GM23338 (cell line): ENCODE measurements at regions not wholly inside any gene's neighbourhood (a gene's known extent, or its start where the extent isn't known, plus 50 kb on each side); places are given as distances from the start of the nearest gene placed in this dataset.

Source experiments
- ATAC-seq: fragments of 200-7000 bp; cut with Tn5 transposase; 3 replicates; pipeline ENCODE4 v1.9.1; 2020
- DNase-seq: peaks from one replicate; pipeline ENCODE4 v3.0.0-alpha.2; 2015; ENCODE audit warnings: low spot score
- H2AFZ ChIP-seq: fragments of 200-600 bp; sonication (generic); 2 replicates; pipeline ENCODE4 v1.8.0; 2016; ENCODE audit warnings: antibody characterized with exemption, mild to moderate bottlenecking, moderate library complexity
- H3F3A ChIP-seq: fragments of 200-600 bp; sonication (generic); replicated peaks from 2 replicates; pipeline ENCODE4 v1.8.0; 2017; ENCODE audit warnings: antibody characterized with exemption, mixed run types, low read depth
- H3K27ac ChIP-seq: fragments of 200-600 bp; sonication (generic); 2 replicates; pipeline ENCODE4 v1.6.1; 2016; ENCODE audit warnings: low read depth
- H3K27me3 ChIP-seq: fragments of 200-600 bp; sonication (generic); 2 replicates; pipeline ENCODE4 v1.8.0; 2016; ENCODE audit warnings: mild to moderate bottlenecking, mixed run types, moderate library complexity; ENCODE audit not compliant: insufficient read depth
- H3K36me3 ChIP-seq: fragments of 200-600 bp; sonication (generic); 2 replicates; pipeline ENCODE4 v1.8.0; 2016; ENCODE audit warnings: mild to moderate bottlenecking; ENCODE audit not compliant: insufficient read depth
- H3K4me1 ChIP-seq: fragments of 200-600 bp; sonication (generic); 2 replicates; pipeline ENCODE4 v1.8.0; 2016; ENCODE audit warnings: mild to moderate bottlenecking, moderate library complexity; ENCODE audit not compliant: insufficient read depth
- H3K4me2 ChIP-seq: fragments of 200-600 bp; sonication (generic); 2 replicates; pipeline ENCODE4 v1.7.1; 2017; ENCODE audit warnings: mixed run types
- H3K4me3 ChIP-seq: fragments of 200-600 bp; sonication (generic); 2 replicates; pipeline ENCODE4 v1.6.1; 2016; ENCODE audit warnings: mixed run types
- H3K79me2 ChIP-seq: fragments of 200-600 bp; sonication (generic); replicated peaks from 2 replicates; pipeline ENCODE4 v1.8.0; 2017; ENCODE audit warnings: mild to moderate bottlenecking; ENCODE audit not compliant: insufficient read depth
- H3K9me2 ChIP-seq: fragments of 200-600 bp; sonication (generic); 2 replicates; pipeline ENCODE4 v1.8.0; 2017; ENCODE audit not compliant: insufficient read depth
- H4K20me1 ChIP-seq: fragments of 200-600 bp; sonication (generic); replicated peaks from 2 replicates; pipeline ENCODE4 v1.8.0; 2017; ENCODE audit warnings: mild to moderate bottlenecking; ENCODE audit not compliant: insufficient read depth
- H3K27ac Mint-ChIP-seq: 2 replicates; pipeline ENCODE4 v1.8.0; 2020; ENCODE audit warnings: inconsistent platforms, mild to moderate bottlenecking, moderate library complexity, mixed read lengths
- H3K27me3 Mint-ChIP-seq: 3 replicates; pipeline ENCODE4 v1.8.0; 2022; ENCODE audit warnings: low read depth, mild to moderate bottlenecking, moderate library complexity, mixed read lengths, inconsistent platforms; ENCODE audit not compliant: insufficient read depth, poor library complexity
- H3K36me3 Mint-ChIP-seq: 3 replicates; pipeline ENCODE4 v1.8.0; 2021; ENCODE audit warnings: low read depth, mild to moderate bottlenecking, inconsistent platforms, moderate library complexity, mixed read lengths
- H3K4me1 Mint-ChIP-seq: 3 replicates; pipeline ENCODE4 v1.8.0; 2020; ENCODE audit warnings: mild to moderate bottlenecking, inconsistent platforms, mixed read lengths
- H3K4me3 Mint-ChIP-seq: 3 replicates; pipeline ENCODE4 v1.8.0; 2021; ENCODE audit warnings: moderate library complexity, mild to moderate bottlenecking, inconsistent platforms, mixed read lengths
- H3K9me3 Mint-ChIP-seq: 3 replicates; pipeline ENCODE4 v1.8.0; 2020; ENCODE audit warnings: moderate library complexity, mild to moderate bottlenecking, inconsistent platforms, mixed read lengths
- CREB1 ChIP-seq: fragments of 250-450 bp; sonication (Bioruptor Pico); IDR thresholded peaks from 2 replicates; pipeline ENCODE4 v1.5.0; 2020; ENCODE audit warnings: low read depth, mild to moderate bottlenecking, moderate library complexity
- NANOG ChIP-seq: IDR thresholded peaks from 2 replicates; pipeline ENCODE4 v1.6.1; 2016; ENCODE audit warnings: antibody characterized with exemption, borderline replicate concordance
- STAT1 ChIP-seq: IDR thresholded peaks from one replicate; pipeline ENCODE4 v1.6.1; 2016; ENCODE audit warnings: antibody characterized with exemption; ENCODE audit not compliant: unreplicated experiment
- TF ChIP-seq, protein P1 (sequence below), 2 experiments: fragments of 200-600 bp in 1 of 2; sonication (generic) in 1 of 2; conservative IDR thresholded peaks; 2 replicates each; pipeline versions ENCODE4 v1.5.1 to v1.6.1; 2016 to 2017; ENCODE audit warnings: antibody characterized with exemption in 2 of 2, low read depth in 2 of 2, mild to moderate bottlenecking in 2 of 2, moderate library complexity in 1 of 2
- TF ChIP-seq, protein P2 (sequence below): IDR thresholded peaks from one replicate; pipeline ENCODE4 v1.6.1; 2018; ENCODE audit warnings: antibody characterized with exemption; ENCODE audit not compliant: unreplicated experiment
- TF ChIP-seq, protein P3 (sequence below): IDR thresholded peaks from 2 replicates; pipeline ENCODE4 v1.6.1; 2016; ENCODE audit warnings: antibody characterized with exemption

DNA sequence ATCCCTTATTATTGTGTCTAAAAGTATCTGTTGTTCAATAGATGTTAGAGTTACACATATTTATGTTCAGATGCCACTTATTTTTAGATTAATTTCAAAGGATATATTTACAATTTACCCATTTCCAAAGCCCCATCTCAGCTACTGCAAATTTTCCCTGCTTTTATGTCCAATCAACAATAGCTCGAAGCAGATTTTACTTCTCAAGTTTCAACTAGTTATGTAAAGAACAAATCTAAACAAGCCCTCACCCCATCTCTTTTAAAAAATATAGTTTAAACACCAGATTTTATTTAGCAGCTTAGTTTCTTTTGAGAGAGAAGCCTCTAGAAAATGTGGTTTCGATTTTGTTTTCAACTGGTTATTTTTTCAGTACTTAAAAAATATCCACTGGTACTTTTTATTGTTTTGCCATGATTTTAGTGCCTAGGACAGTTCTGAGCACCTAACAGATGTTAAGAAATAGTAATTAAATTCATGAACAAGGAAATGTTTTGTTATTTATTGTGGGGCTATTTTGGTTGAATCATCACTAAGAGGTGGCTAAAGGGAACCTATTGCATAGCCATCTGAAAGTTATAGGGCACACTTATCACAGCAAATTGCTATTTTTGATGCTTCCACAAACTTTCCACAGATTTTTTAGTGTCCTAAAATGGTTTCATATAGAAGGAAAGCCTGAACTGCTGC lies 96.2 kb upstream of the BMP4 start (continued):
- TF ChIP-seq, protein P1, sequence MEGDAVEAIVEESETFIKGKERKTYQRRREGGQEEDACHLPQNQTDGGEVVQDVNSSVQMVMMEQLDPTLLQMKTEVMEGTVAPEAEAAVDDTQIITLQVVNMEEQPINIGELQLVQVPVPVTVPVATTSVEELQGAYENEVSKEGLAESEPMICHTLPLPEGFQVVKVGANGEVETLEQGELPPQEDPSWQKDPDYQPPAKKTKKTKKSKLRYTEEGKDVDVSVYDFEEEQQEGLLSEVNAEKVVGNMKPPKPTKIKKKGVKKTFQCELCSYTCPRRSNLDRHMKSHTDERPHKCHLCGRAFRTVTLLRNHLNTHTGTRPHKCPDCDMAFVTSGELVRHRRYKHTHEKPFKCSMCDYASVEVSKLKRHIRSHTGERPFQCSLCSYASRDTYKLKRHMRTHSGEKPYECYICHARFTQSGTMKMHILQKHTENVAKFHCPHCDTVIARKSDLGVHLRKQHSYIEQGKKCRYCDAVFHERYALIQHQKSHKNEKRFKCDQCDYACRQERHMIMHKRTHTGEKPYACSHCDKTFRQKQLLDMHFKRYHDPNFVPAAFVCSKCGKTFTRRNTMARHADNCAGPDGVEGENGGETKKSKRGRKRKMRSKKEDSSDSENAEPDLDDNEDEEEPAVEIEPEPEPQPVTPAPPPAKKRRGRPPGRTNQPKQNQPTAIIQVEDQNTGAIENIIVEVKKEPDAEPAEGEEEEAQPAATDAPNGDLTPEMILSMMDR (conservative IDR thresholded peaks at IDR 0.05; ENCODE audit: low read depth in 2 of 2): no peak
- TF ChIP-seq, protein P2, sequence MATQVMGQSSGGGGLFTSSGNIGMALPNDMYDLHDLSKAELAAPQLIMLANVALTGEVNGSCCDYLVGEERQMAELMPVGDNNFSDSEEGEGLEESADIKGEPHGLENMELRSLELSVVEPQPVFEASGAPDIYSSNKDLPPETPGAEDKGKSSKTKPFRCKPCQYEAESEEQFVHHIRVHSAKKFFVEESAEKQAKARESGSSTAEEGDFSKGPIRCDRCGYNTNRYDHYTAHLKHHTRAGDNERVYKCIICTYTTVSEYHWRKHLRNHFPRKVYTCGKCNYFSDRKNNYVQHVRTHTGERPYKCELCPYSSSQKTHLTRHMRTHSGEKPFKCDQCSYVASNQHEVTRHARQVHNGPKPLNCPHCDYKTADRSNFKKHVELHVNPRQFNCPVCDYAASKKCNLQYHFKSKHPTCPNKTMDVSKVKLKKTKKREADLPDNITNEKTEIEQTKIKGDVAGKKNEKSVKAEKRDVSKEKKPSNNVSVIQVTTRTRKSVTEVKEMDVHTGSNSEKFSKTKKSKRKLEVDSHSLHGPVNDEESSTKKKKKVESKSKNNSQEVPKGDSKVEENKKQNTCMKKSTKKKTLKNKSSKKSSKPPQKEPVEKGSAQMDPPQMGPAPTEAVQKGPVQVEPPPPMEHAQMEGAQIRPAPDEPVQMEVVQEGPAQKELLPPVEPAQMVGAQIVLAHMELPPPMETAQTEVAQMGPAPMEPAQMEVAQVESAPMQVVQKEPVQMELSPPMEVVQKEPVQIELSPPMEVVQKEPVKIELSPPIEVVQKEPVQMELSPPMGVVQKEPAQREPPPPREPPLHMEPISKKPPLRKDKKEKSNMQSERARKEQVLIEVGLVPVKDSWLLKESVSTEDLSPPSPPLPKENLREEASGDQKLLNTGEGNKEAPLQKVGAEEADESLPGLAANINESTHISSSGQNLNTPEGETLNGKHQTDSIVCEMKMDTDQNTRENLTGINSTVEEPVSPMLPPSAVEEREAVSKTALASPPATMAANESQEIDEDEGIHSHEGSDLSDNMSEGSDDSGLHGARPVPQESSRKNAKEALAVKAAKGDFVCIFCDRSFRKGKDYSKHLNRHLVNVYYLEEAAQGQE: no peak

DNA sequence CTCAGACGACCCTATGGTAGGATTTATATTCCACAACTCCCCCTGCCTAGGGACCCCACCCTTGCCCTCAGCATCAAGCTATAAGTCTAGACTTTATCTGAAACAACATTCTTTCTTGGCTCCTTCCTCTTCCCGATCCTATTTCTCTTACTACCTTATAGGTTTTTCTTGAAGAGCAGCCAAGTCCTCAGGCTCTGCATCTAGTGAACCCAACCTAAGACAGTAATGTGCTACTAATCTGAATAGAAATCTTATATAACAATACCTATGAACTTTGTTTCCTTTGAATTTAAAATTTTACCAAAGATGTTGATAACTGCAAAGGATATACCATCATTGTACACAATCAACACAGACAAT lies 96.7 kb upstream of the BMP4 start:
- DNase-seq: no peak
- Histone ChIP-seq H3K9me2 (no peaks in the 10 kb centered on the region), H3K27me3 (no peaks in the 10 kb centered on the region), H3K27ac (no peak overlapping the region), H3F3A (no peaks in the 10 kb centered on the region), H3K36me3 (no peaks in the 10 kb centered on the region), H2AFZ (no peak overlapping the region), H3K4me1 (no peaks in the 10 kb centered on the region), H3K4me2 (no peak overlapping the region), H3K79me2 (no peaks in the 10 kb centered on the region), H3K4me3 (no peak overlapping the region), H4K20me1 (no peaks in the 10 kb centered on the region)
- Mint-ChIP-seq H3K36me3 (no peaks in the 10 kb centered on the region), H3K27me3 (peaks cover 1% of the 10 kb centered on the region), H3K9me3 (no peaks in the 10 kb centered on the region), H3K4me3 (no peak overlapping the region), H3K4me1 (0 out of 3 replicates have a peak, but pooled peaks cover 2% of the 10 kb centered on the region), H3K27ac (no peak overlapping the region)
- no peak for ATAC-seq
- TF ChIP-seq, protein P2: no peak
- TF ChIP-seq NANOG (no peak), CREB1 (CRISPR knock-in tag) (no peak), STAT1 (no peak)
- TF ChIP-seq, protein P1 (conservative IDR thresholded peaks at IDR 0.05; ENCODE audit: low read depth in 2 of 2): no peak
- TF ChIP-seq, protein P3, sequence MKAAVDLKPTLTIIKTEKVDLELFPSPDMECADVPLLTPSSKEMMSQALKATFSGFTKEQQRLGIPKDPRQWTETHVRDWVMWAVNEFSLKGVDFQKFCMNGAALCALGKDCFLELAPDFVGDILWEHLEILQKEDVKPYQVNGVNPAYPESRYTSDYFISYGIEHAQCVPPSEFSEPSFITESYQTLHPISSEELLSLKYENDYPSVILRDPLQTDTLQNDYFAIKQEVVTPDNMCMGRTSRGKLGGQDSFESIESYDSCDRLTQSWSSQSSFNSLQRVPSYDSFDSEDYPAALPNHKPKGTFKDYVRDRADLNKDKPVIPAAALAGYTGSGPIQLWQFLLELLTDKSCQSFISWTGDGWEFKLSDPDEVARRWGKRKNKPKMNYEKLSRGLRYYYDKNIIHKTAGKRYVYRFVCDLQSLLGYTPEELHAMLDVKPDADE: no peak
